ENCODE measurements at regions not wholly inside any gene's neighbourhood (a gene's known extent, or its start where the extent isn't known, plus 50 kb on each side); places are given as distances from the start of the nearest gene placed in this dataset.

GRCh38 chr13:104085611-104086010 lies 1019.4 kb upstream of the SLC10A2 start:
- H3K9me3 ChIP-seq (ENCODE audit: severe bottlenecking), result peaks cover 8% of the 10 kb centered on the region
- no peaks in the 10 kb centered on the region for H3K36me3 ChIP-seq
- no peaks in the 10 kb centered on the region for H3K27me3 ChIP-seq (ENCODE audit: insufficient read depth, low read depth, severe bottlenecking)
- no peak overlapping the region for H3K27ac ChIP-seq
- H3K4me3 ChIP-seq (ENCODE audit: low read depth, low read length), result no peak overlapping the region
- TF ChIP-seq CTCF (IDR thresholded peaks at IDR 0.05; ENCODE audit: low read depth, low read length), result no peak
- DNase-seq, result no peak

GRCh38 chr13:104074326-104074725 lies 1008.1 kb upstream of the SLC10A2 start:
- no peak for DNase-seq
- Histone ChIP-seq H3K36me3 (no peaks in the 10 kb centered on the region), H3K4me3 (ENCODE audit: low read depth, low read length) (no peak overlapping the region), H3K27me3 (ENCODE audit: insufficient read depth, low read depth, severe bottlenecking) (no peaks in the 10 kb centered on the region), H3K27ac (no peak overlapping the region), H3K9me3 (ENCODE audit: severe bottlenecking) (no peaks in the 10 kb centered on the region)
- no peak for TF ChIP-seq CTCF (IDR thresholded peaks at IDR 0.05; ENCODE audit: low read depth, low read length)

GRCh38 chr13:104071806-104072205 lies 1005.6 kb upstream of the SLC10A2 start:
- Histone ChIP-seq H3K27ac (no peak overlapping the region), H3K36me3 (no peaks in the 10 kb centered on the region), H3K27me3 (ENCODE audit: insufficient read depth, low read depth, severe bottlenecking) (no peaks in the 10 kb centered on the region), H3K4me3 (ENCODE audit: low read depth, low read length) (no peak overlapping the region), H3K9me3 (ENCODE audit: severe bottlenecking) (no peaks in the 10 kb centered on the region)
- TF ChIP-seq CTCF (IDR thresholded peaks at IDR 0.05; ENCODE audit: low read depth, low read length), result no peak
- no peak for DNase-seq

GRCh38 chr13:104065328-104065727 lies 999.1 kb upstream of the SLC10A2 start:
- H3K36me3 ChIP-seq, result no peaks in the 10 kb centered on the region

GRCh38 chr13:104057861-104058260 lies 991.6 kb upstream of the SLC10A2 start:
- no peak overlapping the region for H3K27ac ChIP-seq
- H3K27me3 ChIP-seq (ENCODE audit: insufficient read depth, low read depth, severe bottlenecking), result no peaks in the 10 kb centered on the region
- TF ChIP-seq CTCF (IDR thresholded peaks at IDR 0.05; ENCODE audit: low read depth, low read length), result no peak
- no peaks in the 10 kb centered on the region for H3K36me3 ChIP-seq
- no peaks in the 10 kb centered on the region for H3K9me3 ChIP-seq (ENCODE audit: severe bottlenecking)
- no peak overlapping the region for H3K4me3 ChIP-seq (ENCODE audit: low read depth, low read length)
- no peak for DNase-seq

More at GRCh38 chr13:104065328-104065727, 999.1 kb upstream of the SLC10A2 start:
- Histone ChIP-seq H3K27me3 (ENCODE audit: insufficient read depth, low read depth, severe bottlenecking) (no peaks in the 10 kb centered on the region), H3K4me3 (ENCODE audit: low read depth, low read length) (no peak overlapping the region), H3K9me3 (ENCODE audit: severe bottlenecking) (no peaks in the 10 kb centered on the region), H3K27ac (no peak overlapping the region)
- DNase-seq, result no peak
- TF ChIP-seq CTCF (IDR thresholded peaks at IDR 0.05; ENCODE audit: low read depth, low read length), result no peak

GRCh38 chr13:104045907-104046306 lies 979.7 kb upstream of the SLC10A2 start:
- H3K27ac ChIP-seq, result no peak overlapping the region
- no peaks in the 10 kb centered on the region for H3K36me3 ChIP-seq
- no peaks in the 10 kb centered on the region for H3K27me3 ChIP-seq (ENCODE audit: insufficient read depth, low read depth, severe bottlenecking)
- TF ChIP-seq CTCF (IDR thresholded peaks at IDR 0.05; ENCODE audit: low read depth, low read length), result no peak
- DNase-seq, result no peak
- no peak overlapping the region for H3K4me3 ChIP-seq (ENCODE audit: low read depth, low read length)
- no peaks in the 10 kb centered on the region for H3K9me3 ChIP-seq (ENCODE audit: severe bottlenecking)
